K562 (cell line): ENCODE measurements at regions not wholly inside any gene's neighbourhood (a gene's known extent, or its start where the extent isn't known, plus 50 kb on each side); places are given as distances from the start of the nearest gene placed in this dataset.

Experiments used
- AFF1 ChIP-seq, 2 experiments: fragments of 450-650 bp; IDR thresholded peaks; 2 replicates each; pipeline ENCODE4 v1.6.1; 2018; ENCODE audit warnings: mild to moderate bottlenecking in 2 of 2, low read depth in 1 of 2; ENCODE audit not compliant: partially characterized antibody in 2 of 2
- FOS ChIP-seq: IDR thresholded peaks from 3 replicates; pipeline ENCODE4 v1.6.1; 2011; ENCODE audit not compliant: insufficient read length; ENCODE audit errors: extremely low read depth
- IFI16 ChIP-seq: fragments of 250-450 bp; sonication (Bioruptor Pico); IDR thresholded peaks from 2 replicates; pipeline ENCODE4 v2.1.2; 2022; ENCODE audit warnings: mild to moderate bottlenecking, inconsistent platforms
- IRF2 ChIP-seq: sonication (generic); formaldehyde crosslinking; IDR thresholded peaks from 2 replicates; pipeline ENCODE4 v1.8.1; 2022; ENCODE audit warnings: mild to moderate bottlenecking, missing genetic modification reagents
- USF1 ChIP-seq: sonication (generic); formaldehyde crosslinking; IDR thresholded peaks from 2 replicates; pipeline ENCODE4 v1.9.0; 2022; ENCODE audit warnings: mild to moderate bottlenecking, missing genetic modification reagents
- ZBTB34 ChIP-seq: fragments of 250-450 bp; sonication (Bioruptor Pico); IDR thresholded peaks from 2 replicates; pipeline ENCODE4 v1.8.0; 2021; ENCODE audit warnings: mild to moderate bottlenecking, moderate library complexity
- ZFP1 ChIP-seq: fragments of 450-650 bp; formaldehyde crosslinking; IDR thresholded peaks from 2 replicates; pipeline ENCODE4 v1.4.0; 2020; ENCODE audit warnings: mild to moderate bottlenecking, mixed read lengths
- ZNF124 ChIP-seq: sonication (generic); formaldehyde crosslinking; IDR thresholded peaks from 2 replicates; pipeline ENCODE4 v1.8.1; 2022; ENCODE audit warnings: missing genetic modification reagents
- ZNF766 ChIP-seq: fragments of 200-800 bp; sonication (Bioruptor generic); conservative IDR thresholded peaks from 2 replicates; pipeline ENCODE4 v1.6.1; 2016; ENCODE audit warnings: missing genetic modification characterization, missing compliant biosample characterization
- TF ChIP-seq, protein P1 (sequence below): fragments of 200-800 bp; sonication (Bioruptor generic); IDR thresholded peaks from 2 replicates; pipeline ENCODE4 v1.6.1; 2017; ENCODE audit warnings: missing genetic modification characterization, missing compliant biosample characterization
- TF ChIP-seq, protein P2 (sequence below): sonication (generic); formaldehyde crosslinking; IDR thresholded peaks from 2 replicates; pipeline ENCODE4 v1.8.0; 2022; ENCODE audit warnings: mild to moderate bottlenecking, low read depth, missing genetic modification reagents
- TF ChIP-seq, protein P3 (sequence below), 2 experiments: fragments of 450-650 bp in 1 of 2; IDR thresholded peaks; 2 replicates each; pipeline ENCODE4 v1.6.1; 2011 to 2017; ENCODE audit warnings: low read depth in 2 of 2, antibody characterized with exemption in 1 of 2, borderline replicate concordance in 1 of 2, low read length in 1 of 2, mild to moderate bottlenecking in 1 of 2, mixed read lengths in 1 of 2; ENCODE audit not compliant: control insufficient read depth in 1 of 2
- TF ChIP-seq, protein P4 (sequence below), 2 experiments: fragments of 450-650 bp; conservative IDR thresholded peaks; 2 replicates each; pipeline ENCODE4 v1.6.1; 2017; ENCODE audit warnings: mild to moderate bottlenecking in 2 of 2, moderate library complexity in 2 of 2

DNA sequence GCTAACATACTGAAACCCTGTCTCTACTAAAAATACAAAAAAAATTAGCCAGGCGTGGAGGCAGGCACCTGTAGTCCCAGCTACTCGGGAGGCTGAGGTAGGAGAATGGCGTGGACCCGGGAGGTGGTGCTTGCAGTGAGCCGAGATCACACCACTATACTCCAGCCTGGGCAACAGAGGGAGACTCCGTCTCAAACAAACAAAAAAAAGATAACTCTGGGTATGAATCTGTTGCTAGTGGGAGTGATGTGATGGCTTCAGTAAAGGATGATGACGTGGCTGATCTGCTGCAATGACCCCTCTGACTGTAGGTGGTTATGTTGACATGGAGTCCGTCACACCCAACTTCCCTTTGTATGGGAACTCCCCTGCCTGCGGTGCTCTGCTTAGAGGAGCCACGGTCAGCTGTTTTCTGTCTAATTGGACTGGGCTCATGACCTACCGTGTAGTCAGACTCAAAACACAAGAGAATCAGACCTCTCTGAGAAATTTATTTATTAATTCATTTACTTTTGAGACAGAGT, 59.1 kb upstream of the MED13L start (continued):
- TF ChIP-seq, protein P1, sequence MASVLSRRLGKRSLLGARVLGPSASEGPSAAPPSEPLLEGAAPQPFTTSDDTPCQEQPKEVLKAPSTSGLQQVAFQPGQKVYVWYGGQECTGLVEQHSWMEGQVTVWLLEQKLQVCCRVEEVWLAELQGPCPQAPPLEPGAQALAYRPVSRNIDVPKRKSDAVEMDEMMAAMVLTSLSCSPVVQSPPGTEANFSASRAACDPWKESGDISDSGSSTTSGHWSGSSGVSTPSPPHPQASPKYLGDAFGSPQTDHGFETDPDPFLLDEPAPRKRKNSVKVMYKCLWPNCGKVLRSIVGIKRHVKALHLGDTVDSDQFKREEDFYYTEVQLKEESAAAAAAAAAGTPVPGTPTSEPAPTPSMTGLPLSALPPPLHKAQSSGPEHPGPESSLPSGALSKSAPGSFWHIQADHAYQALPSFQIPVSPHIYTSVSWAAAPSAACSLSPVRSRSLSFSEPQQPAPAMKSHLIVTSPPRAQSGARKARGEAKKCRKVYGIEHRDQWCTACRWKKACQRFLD (CRISPR knock-in tag): no peak
- TF ChIP-seq FOS: no peak
- TF ChIP-seq ZBTB34 (CRISPR knock-in tag): no peak
- TF ChIP-seq, protein P2, sequence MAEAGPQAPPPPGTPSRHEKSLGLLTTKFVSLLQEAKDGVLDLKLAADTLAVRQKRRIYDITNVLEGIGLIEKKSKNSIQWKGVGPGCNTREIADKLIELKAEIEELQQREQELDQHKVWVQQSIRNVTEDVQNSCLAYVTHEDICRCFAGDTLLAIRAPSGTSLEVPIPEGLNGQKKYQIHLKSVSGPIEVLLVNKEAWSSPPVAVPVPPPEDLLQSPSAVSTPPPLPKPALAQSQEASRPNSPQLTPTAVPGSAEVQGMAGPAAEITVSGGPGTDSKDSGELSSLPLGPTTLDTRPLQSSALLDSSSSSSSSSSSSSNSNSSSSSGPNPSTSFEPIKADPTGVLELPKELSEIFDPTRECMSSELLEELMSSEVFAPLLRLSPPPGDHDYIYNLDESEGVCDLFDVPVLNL: no peak
- TF ChIP-seq USF1 (CRISPR knock-in tag): no peak
- TF ChIP-seq ZNF766 (CRISPR knock-in tag): no peak
- no peak for TF ChIP-seq ZFP1 (CRISPR knock-in tag)
- TF ChIP-seq IRF2 (CRISPR knock-in tag): no peak
- TF ChIP-seq, protein P3, sequence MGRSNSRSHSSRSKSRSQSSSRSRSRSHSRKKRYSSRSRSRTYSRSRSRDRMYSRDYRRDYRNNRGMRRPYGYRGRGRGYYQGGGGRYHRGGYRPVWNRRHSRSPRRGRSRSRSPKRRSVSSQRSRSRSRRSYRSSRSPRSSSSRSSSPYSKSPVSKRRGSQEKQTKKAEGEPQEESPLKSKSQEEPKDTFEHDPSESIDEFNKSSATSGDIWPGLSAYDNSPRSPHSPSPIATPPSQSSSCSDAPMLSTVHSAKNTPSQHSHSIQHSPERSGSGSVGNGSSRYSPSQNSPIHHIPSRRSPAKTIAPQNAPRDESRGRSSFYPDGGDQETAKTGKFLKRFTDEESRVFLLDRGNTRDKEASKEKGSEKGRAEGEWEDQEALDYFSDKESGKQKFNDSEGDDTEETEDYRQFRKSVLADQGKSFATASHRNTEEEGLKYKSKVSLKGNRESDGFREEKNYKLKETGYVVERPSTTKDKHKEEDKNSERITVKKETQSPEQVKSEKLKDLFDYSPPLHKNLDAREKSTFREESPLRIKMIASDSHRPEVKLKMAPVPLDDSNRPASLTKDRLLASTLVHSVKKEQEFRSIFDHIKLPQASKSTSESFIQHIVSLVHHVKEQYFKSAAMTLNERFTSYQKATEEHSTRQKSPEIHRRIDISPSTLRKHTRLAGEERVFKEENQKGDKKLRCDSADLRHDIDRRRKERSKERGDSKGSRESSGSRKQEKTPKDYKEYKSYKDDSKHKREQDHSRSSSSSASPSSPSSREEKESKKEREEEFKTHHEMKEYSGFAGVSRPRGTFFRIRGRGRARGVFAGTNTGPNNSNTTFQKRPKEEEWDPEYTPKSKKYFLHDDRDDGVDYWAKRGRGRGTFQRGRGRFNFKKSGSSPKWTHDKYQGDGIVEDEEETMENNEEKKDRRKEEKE (IDR thresholded peaks at IDR 0.05; ENCODE audit: borderline replicate concordance in 1 of 2, control insufficient read depth in 1 of 2, low read depth in 2 of 2, low read length in 1 of 2): no peak
- no peak for TF ChIP-seq IFI16
- TF ChIP-seq AFF1 (IDR thresholded peaks at IDR 0.05; ENCODE audit: low read depth in 1 of 2, partially characterized antibody in 2 of 2): no peak
- TF ChIP-seq, protein P4, sequence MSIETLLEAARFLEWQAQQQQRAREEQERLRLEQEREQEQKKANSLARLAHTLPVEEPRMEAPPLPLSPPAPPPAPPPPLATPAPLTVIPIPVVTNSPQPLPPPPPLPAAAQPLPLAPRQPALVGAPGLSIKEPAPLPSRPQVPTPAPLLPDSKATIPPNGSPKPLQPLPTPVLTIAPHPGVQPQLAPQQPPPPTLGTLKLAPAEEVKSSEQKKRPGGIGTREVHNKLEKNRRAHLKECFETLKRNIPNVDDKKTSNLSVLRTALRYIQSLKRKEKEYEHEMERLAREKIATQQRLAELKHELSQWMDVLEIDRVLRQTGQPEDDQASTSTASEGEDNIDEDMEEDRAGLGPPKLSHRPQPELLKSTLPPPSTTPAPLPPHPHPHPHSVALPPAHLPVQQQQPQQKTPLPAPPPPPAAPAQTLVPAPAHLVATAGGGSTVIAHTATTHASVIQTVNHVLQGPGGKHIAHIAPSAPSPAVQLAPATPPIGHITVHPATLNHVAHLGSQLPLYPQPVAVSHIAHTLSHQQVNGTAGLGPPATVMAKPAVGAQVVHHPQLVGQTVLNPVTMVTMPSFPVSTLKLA (conservative IDR thresholded peaks at IDR 0.05): 0 out of 4 replicates have a peak, but pooled peaks of 1 of the 2 experiments have one; percentile 24
- no peak for TF ChIP-seq ZNF124
